H1 (cell line): ENCODE measurements at regions not wholly inside any gene's neighbourhood (a gene's known extent, or its start where the extent isn't known, plus 50 kb on each side); places are given as distances from the start of the nearest gene placed in this dataset.

Source experiments
- CTCF ChIA-PET: fragments of 300-600 bp; sonication (Branson Sonifier 250); formaldehyde crosslinking; loops from one replicate; lab custom pipeline; 2021; ENCODE audit not compliant: partially characterized antibody; lab: Charles Lee
- POLR2A ChIA-PET: fragments of 300-600 bp; sonication (Branson Sonifier 250); formaldehyde crosslinking; loops from one replicate; lab custom pipeline; 2021; ENCODE audit warnings: inconsistent platforms; ENCODE audit not compliant: partially characterized antibody; lab: Charles Lee
- DNase-seq, 2 experiments: peaks; one replicate each; pipeline versions ENCODE4 v3.0.0 to v3.0.0-alpha.2; 2010 to 2022; ENCODE audit warnings: low spot score in 2 of 2, low read depth in 1 of 2, mixed read lengths in 1 of 2
- FAIRE-seq: peaks from 2 replicates; lab custom pipeline; 2011; peaks lifted over from hg19 to GRCh38; lab: Jason Lieb, UNC
- H2AFZ ChIP-seq: 2 replicates; pipeline ENCODE4 v1.8.1; 2012; ENCODE audit warnings: low read length, inconsistent platforms
- H2AK5ac ChIP-seq: 2 replicates; pipeline ENCODE4 v1.6.1; 2013; ENCODE audit warnings: low read depth, low read length
- H2BK120ac ChIP-seq: replicated peaks from 2 replicates; pipeline ENCODE3; 2013; ENCODE audit warnings: low read depth, low read length, inconsistent platforms
- H2BK12ac ChIP-seq: 2 replicates; pipeline ENCODE4 v1.6.1; 2013; ENCODE audit warnings: low read depth, low read length
- H2BK15ac ChIP-seq: 2 replicates; pipeline ENCODE4 v1.6.1; 2013; ENCODE audit warnings: low read length
- H2BK20ac ChIP-seq: 2 replicates; pipeline ENCODE4 v1.6.1; 2013; ENCODE audit warnings: low read length
- H2BK5ac ChIP-seq: 2 replicates; pipeline ENCODE4 v1.6.1; 2013; ENCODE audit warnings: low read depth, low read length
- H3K14ac ChIP-seq: 2 replicates; pipeline ENCODE4 v1.6.1; 2013; ENCODE audit warnings: inconsistent platforms; ENCODE audit not compliant: insufficient read length
- H3K18ac ChIP-seq: 2 replicates; pipeline ENCODE4 v1.6.1; 2013; ENCODE audit warnings: low read length; ENCODE audit errors: extremely low read depth
- H3K23ac ChIP-seq: 2 replicates; pipeline ENCODE4 v1.6.1; 2013; ENCODE audit warnings: inconsistent platforms; ENCODE audit not compliant: insufficient read length
- H3K23me2 ChIP-seq: 2 replicates; pipeline ENCODE4 v1.6.1; 2013; ENCODE audit warnings: low read depth, low read length
- H3K27ac ChIP-seq: 2 replicates; pipeline ENCODE4 v1.6.1; 2011; ENCODE audit warnings: low read depth, low read length, inconsistent platforms
- H3K27me3 ChIP-seq, 4 experiments: replicated peaks in 1 of 4; 1 replicate in 1 of 4; 2 replicates in 3 of 4; pipeline versions ENCODE4 v1.6.1 to v1.8.1; 2011 to 2013; ENCODE audit warnings: low read length in 3 of 4, mild to moderate bottlenecking in 3 of 4, inconsistent platforms in 2 of 4, mixed read lengths in 2 of 4, moderate library complexity in 1 of 4; ENCODE audit not compliant: control insufficient read depth in 3 of 4, insufficient read depth in 3 of 4; ENCODE audit errors: extremely low read depth in 1 of 4
- H3K36me3 ChIP-seq, 4 experiments: 2 replicates each; pipeline versions ENCODE4 v1.6.1 to v1.8.1; 2011 to 2013; ENCODE audit warnings: mild to moderate bottlenecking in 4 of 4, low read length in 3 of 4, moderate library complexity in 2 of 4, control low read depth in 1 of 4, inconsistent platforms in 1 of 4; ENCODE audit not compliant: insufficient read depth in 4 of 4, control insufficient read depth in 2 of 4
- H3K4ac ChIP-seq: replicated peaks from 2 replicates; pipeline ENCODE3; 2013; ENCODE audit warnings: low read length, low read depth, mixed read lengths, inconsistent platforms; ENCODE audit not compliant: insufficient read length
- H3K4me1 ChIP-seq, 4 experiments: replicated peaks in 1 of 4; 1 replicate in 1 of 4; 2 replicates in 3 of 4; pipeline versions ENCODE4 v1.6.1 to v1.8.1; 2011 to 2013; ENCODE audit warnings: low read length in 3 of 4, inconsistent platforms in 2 of 4, mixed read lengths in 1 of 4; ENCODE audit not compliant: insufficient read depth in 4 of 4, control insufficient read depth in 3 of 4
- H3K4me2 ChIP-seq, 2 experiments: 2 replicates each; pipeline versions ENCODE4 v1.6.1 to v1.8.1; 2011 to 2013; ENCODE audit warnings: low read depth in 2 of 2, low read length in 2 of 2, control low read depth in 1 of 2, inconsistent platforms in 1 of 2, mild to moderate bottlenecking in 1 of 2; ENCODE audit not compliant: insufficient read depth in 1 of 2
- H3K4me3 ChIP-seq, 4 experiments: fragments of 200-600, 300-600 bp in 1 of 4; sonication (generic), shearing (Covaris generic), sonication (Bioruptor Twin) in 1 of 4; 2 replicates each; pipeline versions ENCODE4 v1.5.1 to v1.8.1; 2011 to 2016; ENCODE audit warnings: low read length in 4 of 4, low read depth in 3 of 4, control low read depth in 2 of 4, inconsistent platforms in 2 of 4, mild to moderate bottlenecking in 2 of 4, mixed read lengths in 1 of 4, moderate library complexity in 1 of 4; ENCODE audit not compliant: insufficient read depth in 2 of 4; ENCODE audit errors: extremely low read depth in 1 of 4
- H3K56ac ChIP-seq: replicated peaks from 2 replicates; pipeline ENCODE3; 2013; ENCODE audit warnings: low read depth, mild to moderate bottlenecking, mixed read lengths, low read length, inconsistent platforms; ENCODE audit not compliant: insufficient read length
- H3K79me1 ChIP-seq: 2 replicates; pipeline ENCODE4 v1.6.1; 2013; ENCODE audit warnings: low read depth, low read length, control low read depth
- H3K79me2 ChIP-seq, 2 experiments: 2 replicates each; pipeline versions ENCODE4 v1.6.1 to v1.8.1; 2012 to 2013; ENCODE audit warnings: low read length in 2 of 2, mild to moderate bottlenecking in 2 of 2, inconsistent platforms in 1 of 2; ENCODE audit not compliant: insufficient read depth in 2 of 2, control insufficient read depth in 1 of 2
- H3K9ac ChIP-seq, 4 experiments: replicated peaks in 1 of 4; 1 replicate in 1 of 4; 2 replicates in 3 of 4; pipeline versions ENCODE4 v1.6.1 to v1.8.1; 2011 to 2013; ENCODE audit warnings: low read depth in 3 of 4, low read length in 3 of 4, control low read depth in 2 of 4, mild to moderate bottlenecking in 2 of 4, moderate library complexity in 2 of 4, inconsistent platforms in 1 of 4; ENCODE audit errors: extremely low read depth in 1 of 4
- H3K9me3 ChIP-seq, 2 experiments: 2 replicates each; pipeline versions ENCODE4 v1.6.1 to v1.8.1; 2012 to 2013; ENCODE audit warnings: mild to moderate bottlenecking in 2 of 2, moderate library complexity in 2 of 2, control low read depth in 1 of 2, inconsistent platforms in 1 of 2, low read depth in 1 of 2, low read length in 1 of 2, mixed read lengths in 1 of 2; ENCODE audit not compliant: insufficient read depth in 2 of 2
- H4K20me1 ChIP-seq, 2 experiments: replicated peaks in 1 of 2; 2 replicates each; pipeline versions ENCODE3 to v1.8.1; 2011 to 2013; ENCODE audit warnings: inconsistent platforms in 2 of 2, low read length in 2 of 2, mild to moderate bottlenecking in 1 of 2; ENCODE audit not compliant: insufficient read depth in 2 of 2, control insufficient read depth in 1 of 2
- H4K5ac ChIP-seq: 2 replicates; pipeline ENCODE4 v1.6.1; 2013; ENCODE audit warnings: low read length, low read depth, mixed read lengths, inconsistent platforms; ENCODE audit not compliant: insufficient read length
- H4K8ac ChIP-seq: 2 replicates; pipeline ENCODE4 v1.8.0; 2013; ENCODE audit warnings: mild to moderate bottlenecking, moderate library complexity, low read length, inconsistent platforms; ENCODE audit not compliant: insufficient read depth; ENCODE audit errors: extremely low read depth
- H4K91ac ChIP-seq: replicated peaks from 2 replicates; pipeline ENCODE3; 2013; ENCODE audit warnings: low read length, mixed read lengths, inconsistent platforms; ENCODE audit not compliant: insufficient read length
- EZH2 ChIP-seq: fragments of 200-600 bp; sonication (generic); IDR thresholded peaks from 2 replicates; pipeline ENCODE4 v1.7.1; 2012; ENCODE audit warnings: low read depth, mild to moderate bottlenecking, moderate library complexity, low read length, inconsistent platforms; ENCODE audit not compliant: severe bottlenecking
- MAFK ChIP-seq: IDR thresholded peaks from 2 replicates; pipeline ENCODE4 v1.6.1; 2012; ENCODE audit warnings: low read depth, mild to moderate bottlenecking, improper control_type of control experiment, low read length
- RAD21 ChIP-seq, 2 experiments: IDR thresholded peaks in 1 of 2; conservative IDR thresholded peaks in 1 of 2; 2 replicates each; pipeline ENCODE4 v1.6.1; 2011; ENCODE audit warnings: low read depth in 2 of 2, low read length in 2 of 2, improper control_type of control experiment in 1 of 2, inconsistent platforms in 1 of 2, mild to moderate bottlenecking in 1 of 2, moderate library complexity in 1 of 2
- RBBP5 ChIP-seq: IDR thresholded peaks from 2 replicates; pipeline ENCODE4 v1.7.1; 2012; ENCODE audit warnings: low read depth, mild to moderate bottlenecking, inconsistent platforms, low read length, moderate library complexity, borderline replicate concordance
- SAP30 ChIP-seq: fragments of 300-600 bp; sonication (generic); IDR thresholded peaks from 2 replicates; pipeline ENCODE4 v1.7.1; 2012; ENCODE audit warnings: low read length, moderate library complexity, mild to moderate bottlenecking, inconsistent platforms; ENCODE audit not compliant: insufficient read depth, insufficient replicate concordance
- SP2 ChIP-seq: IDR thresholded peaks from 2 replicates; pipeline ENCODE4 v1.6.1; 2012; ENCODE audit warnings: mild to moderate bottlenecking, low read length, inconsistent platforms
- SP4 ChIP-seq: IDR thresholded peaks from 2 replicates; pipeline ENCODE4 v1.6.1; 2012; ENCODE audit warnings: low read length, inconsistent platforms
- WGBS, 2 experiments: shearing (Covaris generic) in 1 of 2; methylation state at CpG; one replicate each; pipeline versions ENCODE4 v1.1.6 to v1.1.7; 2013 to 2015; ENCODE audit warnings: low lambda C conversion rate in 2 of 2, mixed read lengths in 2 of 2, inconsistent platforms in 1 of 2, low coverage in 1 of 2, missing lambda C conversion rate in 1 of 2; ENCODE audit not compliant: insufficient replicate concordance in 2 of 2, insufficient coverage in 1 of 2, insufficient read length in 1 of 2; ENCODE audit errors: extremely low coverage in 1 of 2, missing lambda C conversion rate in 1 of 2; 5-methylcytosine and 5-hydroxymethylcytosine counted together
- TF ChIP-seq, protein P1 (sequence below): IDR thresholded peaks from 2 replicates; pipeline ENCODE4 v1.6.1; 2012; ENCODE audit warnings: inconsistent platforms

DNA sequence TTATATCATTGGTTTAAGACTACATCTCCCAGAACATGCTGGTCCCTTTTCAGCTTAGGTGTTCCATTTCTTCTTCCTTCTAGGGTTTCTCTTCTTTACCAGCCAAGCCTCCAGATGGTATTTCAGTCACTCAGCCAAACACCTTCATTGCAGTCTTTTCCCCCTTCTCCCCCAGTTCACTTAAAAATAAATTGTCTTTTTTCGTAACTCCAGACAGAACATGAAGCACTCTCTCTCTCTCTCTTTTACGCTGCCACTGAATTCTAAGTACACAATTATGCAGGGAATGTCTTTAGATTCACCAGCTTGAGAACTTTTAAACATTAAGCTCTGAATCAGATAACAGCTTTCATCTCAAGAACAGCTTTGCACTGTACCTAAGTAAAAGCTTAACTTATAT, 419.7 kb upstream of the BRINP1 start:
- Histone ChIP-seq H3K23ac (no peak overlapping the region), H3K4me1 (peaks cover 0 to 4% (median 0%) of the 10 kb centered on the region in 4 experiments; a peak in 1 of 7 replicates), H3K9me3 (no peaks in the 10 kb centered on the region), H3K4me2 (no peak overlapping the region), H3K79me1 (no peaks in the 10 kb centered on the region), H4K5ac (no peak overlapping the region), H2AFZ (no peak overlapping the region), H2AK5ac (no peak overlapping the region), H3K18ac (no peak overlapping the region), H3K27ac (no peak overlapping the region), H4K20me1 (no peaks in the 10 kb centered on the region), H3K36me3 (no peaks in the 10 kb centered on the region), H2BK15ac (no peak overlapping the region), H3K9ac (no peak overlapping the region), H3K27me3 (no peaks in the 10 kb centered on the region), H3K56ac (no peak overlapping the region), H2BK5ac (no peak overlapping the region), H2BK12ac (no peak overlapping the region), H4K91ac (no peak overlapping the region), H3K4ac (no peak overlapping the region), H3K23me2 (no peaks in the 10 kb centered on the region), H3K4me3 (no peak overlapping the region), H3K14ac (no peak overlapping the region), H2BK120ac (no peak overlapping the region), H3K79me2 (no peaks in the 10 kb centered on the region), H2BK20ac (no peak overlapping the region), H4K8ac (no peak overlapping the region)
- no peak for DNase-seq
- POLR2A ChIA-PET: no interaction called here
- FAIRE-seq: no peak
- 92% methylated on average over 2 of the region's 2 CpGs; no CpG with 5 or more reads in 1 of the 2 experiments for WGBS, 2 experiments
- CTCF ChIA-PET: interaction anchor here (1.4 kb wide), 1 partner anchor 561 kb away, joined by 3 read pairs; no protein-coding TSS in a partner anchor
- TF ChIP-seq SP4 (no peak), SP2 (no peak), RAD21 (IDR thresholded peaks at IDR 0.05 in 1 of 2, conservative IDR thresholded peaks at IDR 0.05 in 1 of 2; ENCODE audit: low read depth in 2 of 2, low read length in 2 of 2) (no peak), MAFK (no peak), EZH2 (no peak), SAP30 (no peak), RBBP5 (no peak)
- TF ChIP-seq, protein P1, sequence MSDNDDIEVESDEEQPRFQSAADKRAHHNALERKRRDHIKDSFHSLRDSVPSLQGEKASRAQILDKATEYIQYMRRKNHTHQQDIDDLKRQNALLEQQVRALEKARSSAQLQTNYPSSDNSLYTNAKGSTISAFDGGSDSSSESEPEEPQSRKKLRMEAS: no peak
